Frontal cortex (tissue), 3 donors: ENCODE measurements at regions not wholly inside any gene's neighbourhood (a gene's known extent, or its start where the extent isn't known, plus 50 kb on each side); places are given as distances from the start of the nearest gene placed in this dataset.

Experiments used
- DNase-seq, 2 donors: peaks; one replicate each; pipeline ENCODE4 v3.0.0; 2012; ENCODE audit warnings: low spot score in 2 of 2
- FAIRE-seq: peaks from 2 replicates; lab custom pipeline; 2012; peaks lifted over from hg19 to GRCh38; lab: Jason Lieb, UNC
- donor health status: control.
- donor health status: control.
- donor health status: control.

GRCh38 chr20:52676283-52676995 lies 295.7 kb upstream of the TSHZ2 start:
- FAIRE-seq (no peak), DNase-seq (no peak)

- no peak for DNase-seq
- FAIRE-seq, result no peak
These were observed 296.8 kb upstream of the TSHZ2 start for GRCh38 chr20:52675375-52675774.

- no peak for DNase-seq
- no peak for FAIRE-seq
These were observed 303.5 kb upstream of the TSHZ2 start for GRCh38 chr20:52668626-52669025.

GRCh38 chr20:52667358-52667757 lies 304.8 kb upstream of the TSHZ2 start:
- FAIRE-seq (no peak), DNase-seq (no peak)

- DNase-seq (no peak), FAIRE-seq (no peak)
These were observed 306.7 kb upstream of the TSHZ2 start for GRCh38 chr20:52665441-52665840.

- DNase-seq, result no peak
- FAIRE-seq, result no peak
These were observed 316.8 kb upstream of the TSHZ2 start for GRCh38 chr20:52655395-52655794.

- DNase-seq (no peak), FAIRE-seq (no peak)
These were observed 317.6 kb upstream of the TSHZ2 start for GRCh38 chr20:52654567-52654966.

- DNase-seq, result no peak
- FAIRE-seq, result no peak
These were observed 319.9 kb upstream of the TSHZ2 start for GRCh38 chr20:52652271-52652670.

- no peak for DNase-seq
- FAIRE-seq, result no peak
These were observed 322.4 kb upstream of the TSHZ2 start for GRCh38 chr20:52649727-52650126.

- no peak for FAIRE-seq
- DNase-seq, result no peak
These were observed 326.3 kb upstream of the TSHZ2 start for GRCh38 chr20:52645822-52646221.

- FAIRE-seq (no peak), DNase-seq (no peak)
These were observed 329.1 kb upstream of the TSHZ2 start for GRCh38 chr20:52643034-52643433.

- DNase-seq (no peak), FAIRE-seq (no peak)
These were observed 335.0 kb upstream of the TSHZ2 start for GRCh38 chr20:52637201-52637600.

GRCh38 chr20:52631469-52631868 lies 340.7 kb upstream of the TSHZ2 start:
- DNase-seq (no peak), FAIRE-seq (no peak)

GRCh38 chr20:52630138-52630537 lies 342.0 kb upstream of the TSHZ2 start:
- DNase-seq (no peak), FAIRE-seq (no peak)

GRCh38 chr20:52624281-52624680 lies 347.9 kb upstream of the TSHZ2 start:
- no peak for DNase-seq
- FAIRE-seq, result no peak

GRCh38 chr20:52622081-52622480 lies 350.1 kb upstream of the TSHZ2 start:
- no peak for DNase-seq
- no peak for FAIRE-seq

- no peak for FAIRE-seq
- no peak for DNase-seq
These were observed 350.8 kb upstream of the TSHZ2 start for GRCh38 chr20:52621401-52621800.

GRCh38 chr20:52619671-52620070 lies 352.5 kb upstream of the TSHZ2 start:
- FAIRE-seq, result no peak

GRCh38 chr20:52619101-52619500 lies 353.1 kb upstream of the TSHZ2 start:
- FAIRE-seq (no peak), DNase-seq (no peak)

More at GRCh38 chr20:52619671-52620070, 352.5 kb upstream of the TSHZ2 start:
- DNase-seq, result no peak

- FAIRE-seq, result no peak
- DNase-seq, result no peak
These were observed 355.5 kb upstream of the TSHZ2 start for GRCh38 chr20:52616629-52617028.

- no peak for DNase-seq
- FAIRE-seq, result no peak
These were observed 357.9 kb upstream of the TSHZ2 start for GRCh38 chr20:52614051-52614863.
